ENCODE measurements at regions not wholly inside any gene's neighbourhood (a gene's known extent, or its start where the extent isn't known, plus 50 kb on each side); places are given as distances from the start of the nearest gene placed in this dataset.

DNA sequence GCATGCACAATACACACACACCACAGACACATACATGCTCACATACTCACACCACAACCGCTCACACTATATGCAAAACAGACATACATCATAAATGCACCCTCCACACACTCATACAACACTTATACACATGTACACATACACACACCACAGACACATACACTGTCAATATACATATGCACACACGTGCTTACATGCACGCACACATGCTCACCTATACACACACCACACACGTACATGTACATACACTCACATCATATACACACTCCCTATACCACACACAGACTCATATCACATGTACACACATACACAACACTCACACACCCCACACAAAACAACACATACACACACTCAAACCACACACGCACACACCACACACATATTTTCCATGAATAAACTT is 885.3 kb downstream of the TBC1D22A start:
- ChIA-PET POLR2A (no interaction called here), CTCF (no interaction called here)
- Mint-ChIP-seq H3K27me3 (no peaks in the 10 kb centered on the region), H3K4me3 (no peak overlapping the region), H3K9me3 (ENCODE audit: insufficient read depth) (no peaks in the 10 kb centered on the region), H3K4me1 (no peaks in the 10 kb centered on the region), H3K27ac (no peak overlapping the region)
- Histone ChIP-seq H3K9me3 (ENCODE audit: control extremely low read depth in 1 of 3, control insufficient read depth in 2 of 3, insufficient read depth in 1 of 3, low read length in 2 of 3) (peaks cover 0 to 14% (median 0%) of the 10 kb centered on the region in 3 donors), H3K79me2 (ENCODE audit: control insufficient read depth, insufficient read depth, low read length) (no peaks in the 10 kb centered on the region), H3K36me3 (replicated peaks in 1 of 2; ENCODE audit: control extremely low read depth in 1 of 2, control insufficient read depth in 1 of 2, extremely low read depth in 1 of 2, insufficient read depth in 2 of 2, low read length in 1 of 2) (no peaks in the 10 kb centered on the region), H2AFZ (ENCODE audit: insufficient read depth, low read depth, low read length, poor library complexity, severe bottlenecking) (no peak overlapping the region), H3K4me3 (ENCODE audit: control extremely low read depth in 1 of 5, extremely low read depth in 1 of 5, insufficient read depth in 1 of 5, low read depth in 2 of 5, low read length in 4 of 5) (no peak overlapping the region), H3K4me1 (ENCODE audit: control insufficient read depth in 2 of 2, insufficient read depth in 2 of 2, low read length in 2 of 2) (no peaks in the 10 kb centered on the region), H3K9ac (ENCODE audit: low read length) (no peak overlapping the region), H3K27me3 (replicated peaks in 1 of 4; ENCODE audit: control extremely low read depth in 1 of 4, control insufficient read depth in 3 of 4, insufficient read depth in 4 of 4, low read length in 3 of 4) (peaks cover 0 to 5% (median 0%) of the 10 kb centered on the region in 4 experiments), H3K27ac (ENCODE audit: low read length in 2 of 2) (no peak overlapping the region), H3K4me2 (replicated peaks; ENCODE audit: low read depth, low read length, poor library complexity, severe bottlenecking) (no peak overlapping the region), H4K20me1 (ENCODE audit: control insufficient read depth, insufficient read depth, low read length, poor library complexity, severe bottlenecking) (no peaks in the 10 kb centered on the region)
- DNase-seq (no peak), ATAC-seq (ENCODE audit: low read depth) (no peak)
- intact Hi-C loops (cut with micrococcal nuclease), result no loop called here
- TF ChIP-seq, protein P1, sequence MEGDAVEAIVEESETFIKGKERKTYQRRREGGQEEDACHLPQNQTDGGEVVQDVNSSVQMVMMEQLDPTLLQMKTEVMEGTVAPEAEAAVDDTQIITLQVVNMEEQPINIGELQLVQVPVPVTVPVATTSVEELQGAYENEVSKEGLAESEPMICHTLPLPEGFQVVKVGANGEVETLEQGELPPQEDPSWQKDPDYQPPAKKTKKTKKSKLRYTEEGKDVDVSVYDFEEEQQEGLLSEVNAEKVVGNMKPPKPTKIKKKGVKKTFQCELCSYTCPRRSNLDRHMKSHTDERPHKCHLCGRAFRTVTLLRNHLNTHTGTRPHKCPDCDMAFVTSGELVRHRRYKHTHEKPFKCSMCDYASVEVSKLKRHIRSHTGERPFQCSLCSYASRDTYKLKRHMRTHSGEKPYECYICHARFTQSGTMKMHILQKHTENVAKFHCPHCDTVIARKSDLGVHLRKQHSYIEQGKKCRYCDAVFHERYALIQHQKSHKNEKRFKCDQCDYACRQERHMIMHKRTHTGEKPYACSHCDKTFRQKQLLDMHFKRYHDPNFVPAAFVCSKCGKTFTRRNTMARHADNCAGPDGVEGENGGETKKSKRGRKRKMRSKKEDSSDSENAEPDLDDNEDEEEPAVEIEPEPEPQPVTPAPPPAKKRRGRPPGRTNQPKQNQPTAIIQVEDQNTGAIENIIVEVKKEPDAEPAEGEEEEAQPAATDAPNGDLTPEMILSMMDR (IDR thresholded peaks at IDR 0.05), result no peak
- TF ChIP-seq EZH2 (IDR thresholded peaks at IDR 0.05; ENCODE audit: borderline replicate concordance, insufficient read depth, low read depth, low read length, poor library complexity, severe bottlenecking), result no peak
- 97% methylated on average over 4 of the region's 5 CpGs for WGBS (ENCODE audit: insufficient coverage)

DNA sequence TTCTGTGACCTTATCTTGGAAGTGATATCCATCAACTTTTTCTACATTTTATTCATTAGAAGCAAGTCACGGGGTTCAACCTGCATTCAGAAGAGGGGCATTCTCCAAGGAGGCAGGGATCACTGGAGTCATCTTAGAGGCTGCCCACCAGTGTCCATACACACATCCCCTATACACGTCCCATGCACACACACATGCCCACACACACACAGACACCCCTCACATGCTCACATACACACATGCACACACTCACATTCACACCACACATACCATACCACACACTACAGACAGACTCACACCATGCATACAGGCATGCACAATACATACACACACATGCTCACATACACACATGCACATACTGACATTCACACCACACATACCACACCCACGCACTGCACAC is 884.7 kb downstream of the TBC1D22A start:
- intact Hi-C loops (cut with micrococcal nuclease), result no loop called here
- no peak overlapping the region for H3K4me2 ChIP-seq (replicated peaks; ENCODE audit: low read depth, low read length, poor library complexity, severe bottlenecking)
- no peak overlapping the region for H3K4me3 Mint-ChIP-seq
- whole genome bisulfite sequencing (ENCODE audit: insufficient coverage), result 85% methylated on average over 3 of the region's 3 CpGs
- no peak overlapping the region for H3K9ac ChIP-seq (ENCODE audit: low read length)
- no peaks in the 10 kb centered on the region for H4K20me1 ChIP-seq (ENCODE audit: control insufficient read depth, insufficient read depth, low read length, poor library complexity, severe bottlenecking)
- peaks cover 0 to 2% (median 0%) of the 10 kb centered on the region in 4 experiments for H3K27me3 ChIP-seq (replicated peaks in 1 of 4; ENCODE audit: control extremely low read depth in 1 of 4, control insufficient read depth in 3 of 4, insufficient read depth in 4 of 4, low read length in 3 of 4)
- H3K27me3 Mint-ChIP-seq, result no peaks in the 10 kb centered on the region
- no peak overlapping the region for H3K27ac Mint-ChIP-seq
- no peak for DNase-seq
- ChIA-PET CTCF (no interaction called here), POLR2A (no interaction called here)
- peaks cover 0 to 9% (median 0%) of the 10 kb centered on the region in 3 donors for H3K9me3 ChIP-seq (ENCODE audit: control extremely low read depth in 1 of 3, control insufficient read depth in 2 of 3, insufficient read depth in 1 of 3, low read length in 2 of 3)
- H3K9me3 Mint-ChIP-seq (ENCODE audit: insufficient read depth), result peaks cover 3% of the 10 kb centered on the region
- H3K79me2 ChIP-seq (ENCODE audit: control insufficient read depth, insufficient read depth, low read length), result no peaks in the 10 kb centered on the region
- H2AFZ ChIP-seq (ENCODE audit: insufficient read depth, low read depth, low read length, poor library complexity, severe bottlenecking), result no peak overlapping the region
- H3K27ac ChIP-seq (ENCODE audit: low read length in 2 of 2), result no peak overlapping the region
- TF ChIP-seq EZH2 (IDR thresholded peaks at IDR 0.05; ENCODE audit: borderline replicate concordance, insufficient read depth, low read depth, low read length, poor library complexity, severe bottlenecking), result no peak
- TF ChIP-seq, protein P1 (IDR thresholded peaks at IDR 0.05), result no peak
- H3K36me3 ChIP-seq (replicated peaks in 1 of 2; ENCODE audit: control extremely low read depth in 1 of 2, control insufficient read depth in 1 of 2, extremely low read depth in 1 of 2, insufficient read depth in 2 of 2, low read length in 1 of 2), result no peaks in the 10 kb centered on the region
- H3K4me1 ChIP-seq (ENCODE audit: control insufficient read depth in 2 of 2, insufficient read depth in 2 of 2, low read length in 2 of 2), result no peaks in the 10 kb centered on the region
- no peaks in the 10 kb centered on the region for H3K4me1 Mint-ChIP-seq
- ATAC-seq (ENCODE audit: low read depth), result no peak
- H3K4me3 ChIP-seq (ENCODE audit: control extremely low read depth in 1 of 5, extremely low read depth in 1 of 5, insufficient read depth in 1 of 5, low read depth in 2 of 5, low read length in 4 of 5), result no peak overlapping the region
